ENCODE measurements at regions not wholly inside any gene's neighbourhood (a gene's known extent, or its start where the extent isn't known, plus 50 kb on each side); places are given as distances from the start of the nearest gene placed in this dataset.

- no peaks in the 10 kb centered on the region for H3K9me2 ChIP-seq (ENCODE audit: insufficient read depth)
- no TSS peak for BruUV-seq (replicated peaks)
- H3K27ac ChIP-seq = no peak overlapping the region
- no peaks in the 10 kb centered on the region for H3K4me1 ChIP-seq (replicated peaks; ENCODE audit: insufficient read depth)
- H3F3A ChIP-seq (ENCODE audit: insufficient read depth, low read depth) = no peaks in the 10 kb centered on the region
- H4K20me1 ChIP-seq (ENCODE audit: insufficient read depth) = no peaks in the 10 kb centered on the region
- no peak overlapping the region for H3K4me3 ChIP-seq
- H3K79me2 ChIP-seq (ENCODE audit: low read depth) = no peaks in the 10 kb centered on the region
- no peak for DNase-seq
- intact Hi-C loops (cut with micrococcal nuclease; ENCODE audit: unreplicated experiment) = no loop called here
- H2AFZ ChIP-seq = no peak overlapping the region
- no peak for TF ChIP-seq CTCF (conservative IDR thresholded peaks at IDR 0.05)
- no peak for TF ChIP-seq EZH2 (IDR thresholded peaks at IDR 0.05; ENCODE audit: low read depth)
- no peaks in the 10 kb centered on the region for H3K9me3 ChIP-seq (ENCODE audit: insufficient read depth, low read depth)
- H3K27me3 ChIP-seq (ENCODE audit: insufficient read depth, low read depth) = peaks cover 58% of the 10 kb centered on the region
- CTCF ChIA-PET = no interaction called here
- POLR2A ChIA-PET (ENCODE audit: unreplicated experiment) = no interaction called here
- no peaks in the 10 kb centered on the region for H3K36me3 ChIP-seq (ENCODE audit: low read depth)
- H3K4me2 ChIP-seq = no peak overlapping the region
Measured at GRCh38 chr1:157234705-157235273, 96.6 kb upstream of the ETV3 start.

GRCh38 chr1:157233131-157233530, 94.9 kb upstream of the ETV3 start:
- BruUV-seq (replicated peaks) = no TSS peak
- intact Hi-C loops (cut with micrococcal nuclease; ENCODE audit: unreplicated experiment) = no loop called here
- H3K4me2 ChIP-seq = no peak overlapping the region
- no peaks in the 10 kb centered on the region for H4K20me1 ChIP-seq (ENCODE audit: insufficient read depth)
- no peak overlapping the region for H3K4me3 ChIP-seq
- H3K27me3 ChIP-seq (ENCODE audit: insufficient read depth, low read depth) = peaks cover 55% of the 10 kb centered on the region
- H3K27ac ChIP-seq = no peak overlapping the region
- no peaks in the 10 kb centered on the region for H3K4me1 ChIP-seq (replicated peaks; ENCODE audit: insufficient read depth)
- DNase-seq = no peak
- no peaks in the 10 kb centered on the region for H3K9me3 ChIP-seq (ENCODE audit: insufficient read depth, low read depth)
- TF ChIP-seq EZH2 (IDR thresholded peaks at IDR 0.05; ENCODE audit: low read depth) (no peak), CTCF (conservative IDR thresholded peaks at IDR 0.05) (no peak)
- H3K79me2 ChIP-seq (ENCODE audit: low read depth) = no peaks in the 10 kb centered on the region
- CTCF ChIA-PET = no interaction called here
- no peaks in the 10 kb centered on the region for H3K9me2 ChIP-seq (ENCODE audit: insufficient read depth)
- no peaks in the 10 kb centered on the region for H3K36me3 ChIP-seq (ENCODE audit: low read depth)
- POLR2A ChIA-PET (ENCODE audit: unreplicated experiment) = no interaction called here
- H2AFZ ChIP-seq = no peak overlapping the region
- no peaks in the 10 kb centered on the region for H3F3A ChIP-seq (ENCODE audit: insufficient read depth, low read depth)

GRCh38 chr1:157231846-157232525, 93.8 kb upstream of the ETV3 start:
- Histone ChIP-seq H3K9me2 (ENCODE audit: insufficient read depth) (no peaks in the 10 kb centered on the region), H3F3A (ENCODE audit: insufficient read depth, low read depth) (no peaks in the 10 kb centered on the region), H3K36me3 (ENCODE audit: low read depth) (no peaks in the 10 kb centered on the region), H3K4me3 (no peak overlapping the region), H3K27me3 (ENCODE audit: insufficient read depth, low read depth) (peaks cover 53% of the 10 kb centered on the region), H2AFZ (no peak overlapping the region), H3K4me1 (replicated peaks; ENCODE audit: insufficient read depth) (no peaks in the 10 kb centered on the region), H3K9me3 (ENCODE audit: insufficient read depth, low read depth) (no peaks in the 10 kb centered on the region), H4K20me1 (ENCODE audit: insufficient read depth) (no peaks in the 10 kb centered on the region), H3K79me2 (ENCODE audit: low read depth) (no peaks in the 10 kb centered on the region), H3K4me2 (no peak overlapping the region), H3K27ac (no peak overlapping the region)
- intact Hi-C loops (cut with micrococcal nuclease; ENCODE audit: unreplicated experiment) = no loop called here
- ChIA-PET CTCF (no interaction called here), POLR2A (ENCODE audit: unreplicated experiment) (no interaction called here)
- no peak for TF ChIP-seq CTCF (conservative IDR thresholded peaks at IDR 0.05)
- TF ChIP-seq EZH2 (IDR thresholded peaks at IDR 0.05; ENCODE audit: low read depth) = no peak
- no TSS peak for BruUV-seq (replicated peaks)
- no peak for DNase-seq

Measured in PC-9 (cell line).